ENCODE measurements at regions not wholly inside any gene's neighbourhood (a gene's known extent, or its start where the extent isn't known, plus 50 kb on each side); places are given as distances from the start of the nearest gene placed in this dataset.

DNA sequence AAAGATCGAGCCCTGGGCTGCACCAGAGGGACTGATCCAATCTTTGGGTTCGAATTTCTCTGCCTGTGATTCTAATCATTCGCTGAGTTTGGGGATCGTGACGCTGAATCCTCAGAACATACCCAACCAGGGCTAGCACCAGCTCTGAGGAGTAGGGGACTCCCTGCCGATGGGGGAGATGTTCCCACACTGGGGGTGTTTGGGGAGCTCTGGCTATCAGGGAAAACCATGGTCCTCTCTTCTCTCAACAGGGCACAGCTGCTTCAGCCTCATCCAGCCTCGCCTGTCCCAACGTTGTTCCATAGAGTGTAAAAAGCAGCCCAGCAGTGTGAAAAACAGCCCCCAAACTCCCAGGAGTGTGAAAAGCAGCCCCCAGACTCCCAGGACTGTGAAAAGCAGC, 136.6 kb downstream of the ANKRD60 start:
- TF ChIP-seq, protein P1, sequence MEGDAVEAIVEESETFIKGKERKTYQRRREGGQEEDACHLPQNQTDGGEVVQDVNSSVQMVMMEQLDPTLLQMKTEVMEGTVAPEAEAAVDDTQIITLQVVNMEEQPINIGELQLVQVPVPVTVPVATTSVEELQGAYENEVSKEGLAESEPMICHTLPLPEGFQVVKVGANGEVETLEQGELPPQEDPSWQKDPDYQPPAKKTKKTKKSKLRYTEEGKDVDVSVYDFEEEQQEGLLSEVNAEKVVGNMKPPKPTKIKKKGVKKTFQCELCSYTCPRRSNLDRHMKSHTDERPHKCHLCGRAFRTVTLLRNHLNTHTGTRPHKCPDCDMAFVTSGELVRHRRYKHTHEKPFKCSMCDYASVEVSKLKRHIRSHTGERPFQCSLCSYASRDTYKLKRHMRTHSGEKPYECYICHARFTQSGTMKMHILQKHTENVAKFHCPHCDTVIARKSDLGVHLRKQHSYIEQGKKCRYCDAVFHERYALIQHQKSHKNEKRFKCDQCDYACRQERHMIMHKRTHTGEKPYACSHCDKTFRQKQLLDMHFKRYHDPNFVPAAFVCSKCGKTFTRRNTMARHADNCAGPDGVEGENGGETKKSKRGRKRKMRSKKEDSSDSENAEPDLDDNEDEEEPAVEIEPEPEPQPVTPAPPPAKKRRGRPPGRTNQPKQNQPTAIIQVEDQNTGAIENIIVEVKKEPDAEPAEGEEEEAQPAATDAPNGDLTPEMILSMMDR (IDR thresholded peaks at IDR 0.05) = no peak
- no peak for TF ChIP-seq POLR2AphosphoS5 (IDR thresholded peaks at IDR 0.05)
- no peak for TF ChIP-seq POLR2A (IDR thresholded peaks at IDR 0.05; ENCODE audit: low read depth)
- no peak for TF ChIP-seq EP300 (IDR thresholded peaks at IDR 0.05)
